Right lung (tissue), 2 donors: ENCODE measurements at regions not wholly inside any gene's neighbourhood (a gene's known extent, or its start where the extent isn't known, plus 50 kb on each side); places are given as distances from the start of the nearest gene placed in this dataset.

Experiments used
- DNase-seq, 2 donors: peaks; one replicate each; pipeline ENCODE4 v3.0.0-alpha.2; 2013

DNA sequence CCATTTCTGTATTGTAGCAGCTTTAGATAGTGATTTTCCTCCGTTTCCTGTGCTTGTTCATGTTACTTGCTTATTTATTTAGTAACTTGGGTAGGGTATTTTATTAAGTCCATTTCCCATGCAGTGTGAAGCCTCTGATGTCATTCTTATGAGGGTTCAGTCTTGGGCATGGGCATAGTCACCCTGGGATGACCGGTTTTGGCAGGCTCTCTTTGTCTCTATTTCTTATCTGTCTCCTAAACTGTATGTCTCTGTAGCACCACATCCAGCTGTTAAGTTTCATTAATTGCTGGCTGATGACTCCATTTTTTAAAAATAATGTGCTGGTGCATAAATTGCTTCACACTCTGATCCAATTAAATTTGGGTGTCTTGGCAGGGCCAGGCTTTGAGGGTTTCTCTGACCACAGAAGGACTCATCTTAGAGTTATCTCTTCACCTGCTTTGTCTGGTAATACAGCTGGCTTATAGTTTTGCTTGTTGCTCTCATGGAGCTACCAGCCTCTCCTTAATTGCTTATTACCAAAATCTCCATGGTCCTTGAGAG is 173.3 kb upstream of the VLDLR start:
- DNase-seq: no peak

DNA sequence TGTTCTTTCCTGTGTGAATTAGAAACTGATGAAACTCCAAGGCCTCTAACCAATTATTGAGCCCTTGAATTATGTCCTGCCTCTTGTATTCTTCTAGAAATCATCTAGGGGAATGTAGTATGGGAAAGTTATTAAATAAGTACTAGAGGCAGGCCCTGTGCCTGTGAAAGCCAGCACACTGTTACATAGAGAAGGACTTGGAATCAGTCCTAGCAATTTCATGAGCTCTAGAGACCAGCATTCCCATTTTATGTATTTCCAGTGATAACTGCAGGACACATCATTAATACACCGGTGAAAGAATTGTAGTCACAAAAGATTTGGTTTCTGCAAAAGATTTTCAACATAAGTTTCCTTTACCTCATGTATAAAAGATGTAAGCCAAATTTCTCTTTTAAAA is 168.5 kb upstream of the VLDLR start:
- no peak for DNase-seq

GRCh38 chr9:2453701-2454100 is 167.9 kb upstream of the VLDLR start:
- no peak for DNase-seq

DNA sequence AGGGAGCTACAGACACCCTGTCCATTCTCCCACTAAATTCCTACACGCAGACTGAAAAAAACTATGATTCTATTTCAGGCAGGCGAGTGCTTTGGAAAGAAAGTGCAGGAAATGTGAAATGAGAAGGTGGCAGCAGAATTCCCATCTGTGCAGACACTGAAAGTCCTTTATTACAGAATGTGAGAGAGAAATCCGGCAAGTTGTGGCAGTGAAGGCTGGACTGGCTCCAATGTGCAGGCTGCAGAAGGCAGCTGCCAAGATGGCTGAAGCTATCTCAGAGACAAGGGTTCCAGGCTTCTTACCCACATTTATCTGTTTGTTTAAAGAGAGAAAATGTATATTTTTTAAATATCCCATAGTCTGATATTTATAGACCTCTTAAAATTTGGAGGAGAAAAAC is 161.8 kb upstream of the VLDLR start:
- DNase-seq: no peak

GRCh38 chr9:2461892-2462291 is 159.7 kb upstream of the VLDLR start:
- DNase-seq: peak in 1 of 2 donors; percentile 20

- DNase-seq: no peak
Observed at GRCh38 chr9:2464624-2465023, 157.0 kb upstream of the VLDLR start.

DNA sequence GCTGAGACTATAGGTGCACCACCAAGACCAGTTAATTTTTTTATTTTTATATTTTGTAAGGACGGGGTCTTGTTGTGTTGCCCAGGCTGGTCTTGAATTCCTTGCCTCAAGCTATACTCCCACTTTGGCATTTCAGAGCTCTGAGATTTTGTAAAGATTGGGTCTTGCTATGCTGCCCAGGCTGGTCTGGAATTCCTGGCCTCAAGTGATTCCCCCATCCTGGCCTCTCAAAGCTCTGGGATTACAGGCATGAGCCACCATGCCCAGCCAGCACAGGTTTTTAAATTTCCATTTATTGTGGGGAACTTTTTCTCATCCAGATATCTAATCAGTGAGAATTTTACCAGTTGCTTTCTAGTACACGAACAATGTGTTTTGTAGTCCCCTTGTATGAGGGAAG is 156.1 kb upstream of the VLDLR start:
- no peak for DNase-seq

- DNase-seq: no peak
Observed at GRCh38 chr9:2465921-2466460, 155.6 kb upstream of the VLDLR start.

DNA sequence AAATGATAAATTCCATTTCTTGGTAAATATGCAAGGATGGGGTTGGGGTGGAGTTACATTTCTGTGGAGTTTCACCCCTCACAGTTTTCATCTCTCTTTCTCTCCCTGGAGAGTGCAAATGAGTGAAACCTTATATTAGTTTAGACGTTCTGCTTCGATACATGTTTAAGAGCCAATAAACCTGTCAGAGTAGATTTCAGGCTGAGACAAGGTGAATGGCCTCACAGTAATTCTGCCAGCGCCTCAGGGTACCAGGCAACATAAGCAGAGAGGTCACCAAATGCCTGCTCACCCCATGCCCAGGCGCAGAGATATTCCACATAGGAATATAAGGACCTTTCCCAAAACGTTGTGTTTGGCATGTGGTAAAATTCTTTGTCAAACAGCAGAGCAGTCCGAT is 154.9 kb upstream of the VLDLR start:
- no peak for DNase-seq

GRCh38 chr9:2469681-2470221 is 151.8 kb upstream of the VLDLR start:
- DNase-seq: peak; percentile 60 to 63

DNA sequence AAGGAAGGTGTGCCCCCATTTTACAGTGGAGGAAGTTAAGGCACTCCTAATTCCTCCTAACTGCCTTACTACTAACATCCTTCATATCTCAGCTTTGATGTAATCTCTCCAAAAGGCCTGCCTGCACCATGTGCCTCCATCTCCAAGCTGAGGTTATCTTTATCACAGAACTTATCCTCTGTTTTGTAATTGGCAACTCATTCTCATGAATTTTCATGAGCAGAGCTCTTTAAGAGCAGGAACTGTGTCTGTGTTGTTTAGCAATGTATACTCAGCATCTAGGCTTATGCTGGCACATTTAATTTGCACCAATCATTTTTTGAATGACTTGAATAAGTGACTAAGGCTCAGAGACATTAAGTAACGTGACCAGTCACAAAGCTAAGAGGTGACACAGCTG is 147.9 kb upstream of the VLDLR start:
- DNase-seq: no peak

- DNase-seq: no peak
Observed at GRCh38 chr9:2477755-2478154, 143.8 kb upstream of the VLDLR start.

- DNase-seq: no peak
Observed at GRCh38 chr9:2478421-2478820, 143.2 kb upstream of the VLDLR start.

- DNase-seq: no peak
Observed at GRCh38 chr9:2479056-2479565, 142.5 kb upstream of the VLDLR start.

DNA sequence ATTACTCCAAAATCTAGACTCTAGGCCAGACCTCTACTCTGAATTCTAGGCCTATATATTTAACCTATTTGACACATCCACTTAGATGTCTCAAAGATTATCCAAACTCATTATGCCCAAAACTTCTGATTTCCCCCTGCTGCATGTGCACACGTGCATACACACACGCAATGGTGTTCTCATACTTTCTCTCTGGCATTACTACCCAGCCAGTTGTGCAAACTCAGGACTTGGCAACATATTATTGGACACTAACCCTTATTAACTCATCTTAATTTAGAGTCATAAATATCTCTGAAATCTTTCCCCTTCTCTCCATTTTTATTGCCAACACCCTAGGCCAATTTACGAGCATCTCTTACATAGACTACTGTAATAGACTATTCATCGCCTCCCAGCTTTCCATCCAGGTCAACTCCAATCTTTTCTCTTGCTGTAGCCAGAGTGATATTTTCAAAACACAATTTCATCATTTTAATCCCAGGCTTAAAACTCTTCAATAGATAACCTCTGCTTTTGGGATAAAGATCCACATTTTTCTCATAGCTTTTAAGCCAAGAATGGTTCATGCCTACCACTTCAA is 141.2 kb upstream of the VLDLR start:
- no peak for DNase-seq

DNA sequence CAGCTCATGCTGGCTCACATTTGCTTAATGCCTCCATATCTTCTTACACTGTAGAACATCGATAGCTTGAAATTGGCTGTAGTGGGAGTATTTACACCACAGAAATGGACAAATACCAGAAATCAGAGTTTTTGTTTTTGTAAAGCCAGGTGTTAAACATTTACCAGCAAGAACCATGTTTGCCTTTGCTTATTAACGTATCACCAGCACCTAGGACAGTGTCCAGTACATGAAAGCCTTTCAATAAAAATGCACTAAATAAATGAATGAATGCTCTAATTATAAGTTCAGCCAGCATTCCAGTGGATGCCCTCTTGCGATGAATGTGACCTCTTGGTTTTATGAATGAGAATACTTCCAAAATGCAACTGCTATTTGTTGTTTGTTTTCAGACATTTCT is 140.4 kb upstream of the VLDLR start:
- DNase-seq: no peak

GRCh38 chr9:2486988-2487387 is 134.6 kb upstream of the VLDLR start:
- no peak for DNase-seq

- no peak for DNase-seq
Observed at GRCh38 chr9:2489838-2490314, 131.7 kb upstream of the VLDLR start.

- DNase-seq: no peak
Observed at GRCh38 chr9:2492161-2492560, 129.4 kb upstream of the VLDLR start.

GRCh38 chr9:2493109-2493508 is 128.5 kb upstream of the VLDLR start:
- peak; percentile 63 to 66 for DNase-seq

DNA sequence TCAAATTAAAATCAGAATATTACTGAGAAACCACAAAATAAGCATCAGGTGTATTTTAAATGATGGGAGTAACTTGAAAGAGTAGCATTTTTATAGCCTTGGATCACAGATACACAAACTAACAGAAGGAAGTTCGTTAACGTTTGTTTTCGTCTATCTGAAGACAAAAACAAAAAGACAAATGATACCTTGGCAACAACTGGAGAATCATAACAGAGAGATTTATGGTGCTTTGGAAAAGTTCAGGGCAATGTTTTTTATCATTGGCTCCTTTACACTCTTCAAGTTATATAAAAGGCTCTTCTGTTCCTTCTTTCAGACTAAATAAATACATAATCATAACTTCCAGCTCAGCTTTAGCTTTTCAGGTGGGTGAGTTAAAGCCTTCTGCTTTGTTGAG is 128.1 kb upstream of the VLDLR start:
- no peak for DNase-seq

- DNase-seq: peak; percentile 49 to 50
Observed at GRCh38 chr9:2494562-2494961, 127.0 kb upstream of the VLDLR start.

DNA sequence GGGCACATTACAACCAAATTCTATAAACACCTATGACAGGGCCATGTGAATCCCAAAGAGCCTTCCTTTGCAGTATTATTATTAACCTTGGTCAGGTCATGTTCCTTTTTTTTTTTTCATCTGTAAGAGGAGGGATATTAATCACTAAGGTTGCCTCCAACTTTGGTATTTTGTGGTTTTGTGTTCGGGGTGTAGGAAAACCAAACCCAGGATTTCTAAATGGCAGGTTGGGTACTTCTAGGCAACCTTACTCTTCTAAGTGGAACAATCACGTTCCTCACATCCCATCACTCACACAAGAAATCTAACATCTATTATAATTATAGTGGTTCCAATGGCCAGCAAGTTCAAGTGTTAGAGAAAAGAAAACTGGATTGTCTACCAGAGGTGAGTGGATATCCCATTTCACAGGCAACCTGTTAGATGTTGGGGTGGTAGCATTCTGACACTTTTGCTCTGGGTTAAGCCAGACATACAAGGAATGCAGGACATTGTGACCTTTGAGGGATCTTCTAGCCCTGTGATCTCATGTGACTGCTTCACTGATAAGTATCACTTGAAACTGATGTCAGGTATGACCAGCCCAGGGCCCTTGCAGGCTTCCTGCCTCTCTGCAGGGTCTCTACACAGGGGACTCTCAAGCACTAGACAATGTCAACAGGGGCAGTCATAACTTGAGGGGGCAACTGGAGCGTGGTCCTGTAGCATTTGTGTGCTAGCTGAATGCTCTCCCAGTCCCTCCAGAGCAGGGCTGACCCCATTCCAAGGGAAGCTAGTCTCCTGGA is 126.2 kb upstream of the VLDLR start:
- DNase-seq: no peak
